Liver (tissue), 8 donors: ENCODE measurements at regions not wholly inside any gene's neighbourhood (a gene's known extent, or its start where the extent isn't known, plus 50 kb on each side); places are given as distances from the start of the nearest gene placed in this dataset.

Source experiments
- DNase-seq: peaks from one replicate; pipeline ENCODE4 v3.0.0-alpha.2; 2017; ENCODE audit warnings: low spot score
- H3K27ac ChIP-seq, 2 donors: one replicate each; pipeline ENCODE4 v1.7.0; 2013; ENCODE audit warnings: inconsistent platforms in 2 of 2, low read length in 2 of 2, control low read depth in 1 of 2, low read depth in 1 of 2, mild to moderate bottlenecking in 1 of 2
- H3K27me3 ChIP-seq, 4 donors: one replicate each; pipeline versions ENCODE4 v1.6.1 to v1.7.0; 2013; ENCODE audit warnings: low read length in 3 of 4, inconsistent platforms in 1 of 4, mild to moderate bottlenecking in 1 of 4, moderate library complexity in 1 of 4; ENCODE audit not compliant: control insufficient read depth in 4 of 4, insufficient read depth in 4 of 4
- H3K36me3 ChIP-seq, 4 donors: one replicate each; pipeline versions ENCODE4 v1.6.1 to v1.7.0; 2013; ENCODE audit warnings: low read length in 3 of 4, mild to moderate bottlenecking in 3 of 4, low read depth in 1 of 4, moderate library complexity in 1 of 4; ENCODE audit not compliant: control insufficient read depth in 4 of 4, insufficient read depth in 3 of 4
- H3K4me1 ChIP-seq, 4 donors: one replicate each; pipeline versions ENCODE4 v1.6.1 to v1.7.0; 2013; ENCODE audit warnings: low read length in 3 of 4, mild to moderate bottlenecking in 3 of 4, moderate library complexity in 1 of 4; ENCODE audit not compliant: control insufficient read depth in 4 of 4, insufficient read depth in 4 of 4
- H3K4me3 ChIP-seq, 3 donors: one replicate each; pipeline versions ENCODE4 v1.6.1 to v1.7.0; 2013; ENCODE audit warnings: low read length in 3 of 3, control low read depth in 1 of 3, low read depth in 1 of 3, mild to moderate bottlenecking in 1 of 3
- H3K9ac ChIP-seq, 2 donors: one replicate each; pipeline ENCODE4 v1.7.0; 2013; ENCODE audit warnings: low read length in 2 of 2, mild to moderate bottlenecking in 2 of 2, moderate library complexity in 2 of 2, control low read depth in 1 of 2, low read depth in 1 of 2
- H3K9me3 ChIP-seq, 4 donors: one replicate each; pipeline versions ENCODE4 v1.6.1 to v1.7.0; 2013; ENCODE audit warnings: low read length in 3 of 4; ENCODE audit not compliant: control insufficient read depth in 4 of 4
- ATF3 ChIP-seq: IDR thresholded peaks from 2 replicates; pipeline ENCODE4 v1.6.1; 2016; ENCODE audit warnings: antibody characterized with exemption
- EGR1 ChIP-seq, 2 donors: IDR thresholded peaks; 2 replicates each; pipeline ENCODE4 v1.6.1; 2016 to 2018; ENCODE audit warnings: antibody characterized with exemption in 2 of 2, low read depth in 2 of 2
- FOXA1 ChIP-seq: IDR thresholded peaks from 2 replicates; pipeline ENCODE4 v1.6.1; 2016; ENCODE audit warnings: antibody characterized with exemption
- FOXA2 ChIP-seq: IDR thresholded peaks from 2 replicates; pipeline ENCODE4 v1.6.1; 2016; ENCODE audit warnings: antibody characterized with exemption
- GABPA ChIP-seq, 2 donors: IDR thresholded peaks in 1 of 2; conservative IDR thresholded peaks in 1 of 2; 2 replicates each; pipeline ENCODE4 v1.6.1; 2016; ENCODE audit warnings: antibody characterized with exemption in 2 of 2, mild to moderate bottlenecking in 1 of 2, moderate library complexity in 1 of 2
- HNF4A ChIP-seq, 2 donors: conservative IDR thresholded peaks; 2 replicates each; pipeline ENCODE4 v1.6.1; 2016; ENCODE audit warnings: antibody characterized with exemption in 2 of 2, mild to moderate bottlenecking in 2 of 2
- HNF4G ChIP-seq: IDR thresholded peaks from 2 replicates; pipeline ENCODE4 v1.6.1; 2016; ENCODE audit warnings: antibody characterized with exemption
- MAX ChIP-seq: IDR thresholded peaks from 2 replicates; pipeline ENCODE4 v1.6.1; 2016; ENCODE audit warnings: antibody characterized with exemption
- RAD21 ChIP-seq, 2 donors: IDR thresholded peaks; 2 replicates each; pipeline ENCODE4 v1.6.1; 2016; ENCODE audit warnings: antibody characterized with exemption in 2 of 2, mild to moderate bottlenecking in 2 of 2
- RXRA ChIP-seq, 2 donors: IDR thresholded peaks; 2 replicates each; pipeline ENCODE4 v1.6.1; 2017 to 2018; ENCODE audit warnings: antibody characterized with exemption in 2 of 2, mild to moderate bottlenecking in 1 of 2
- SP1 ChIP-seq: IDR thresholded peaks from 2 replicates; pipeline ENCODE4 v1.6.1; 2018; ENCODE audit warnings: antibody characterized with exemption, mild to moderate bottlenecking
- TAF1 ChIP-seq: conservative IDR thresholded peaks from 2 replicates; pipeline ENCODE4 v1.6.1; 2016; ENCODE audit warnings: antibody characterized with exemption, mild to moderate bottlenecking
- YY1 ChIP-seq: IDR thresholded peaks from 2 replicates; pipeline ENCODE4 v1.6.1; 2016; ENCODE audit warnings: antibody characterized with exemption, mild to moderate bottlenecking
- WGBS: extraction: QIAGEN DNeasy Blood & Tissue Kit; methylation state at CpG from one replicate; pipeline ENCODE4 v1.1.7; 2013; 5-methylcytosine and 5-hydroxymethylcytosine counted together
- TF ChIP-seq, protein P1 (sequence below): IDR thresholded peaks from 2 replicates; pipeline ENCODE4 v1.6.1; 2016; ENCODE audit warnings: antibody characterized with exemption
- TF ChIP-seq, protein P2 (sequence below): fragments of 150-350 bp; IDR thresholded peaks from 2 replicates; pipeline ENCODE4 v1.5.1; 2017; ENCODE audit warnings: improper control_type of control experiment, low read depth, low read length; ENCODE audit not compliant: missing input control
- TF ChIP-seq, protein P3 (sequence below): IDR thresholded peaks from 2 replicates; pipeline ENCODE4 v1.6.1; 2016; ENCODE audit warnings: antibody characterized with exemption, mild to moderate bottlenecking
- donor health status: healthy.
- donor health status: healthy.
- donor health status: healthy.
- donor health status: healthy.
- donor health status: healthy.

DNA sequence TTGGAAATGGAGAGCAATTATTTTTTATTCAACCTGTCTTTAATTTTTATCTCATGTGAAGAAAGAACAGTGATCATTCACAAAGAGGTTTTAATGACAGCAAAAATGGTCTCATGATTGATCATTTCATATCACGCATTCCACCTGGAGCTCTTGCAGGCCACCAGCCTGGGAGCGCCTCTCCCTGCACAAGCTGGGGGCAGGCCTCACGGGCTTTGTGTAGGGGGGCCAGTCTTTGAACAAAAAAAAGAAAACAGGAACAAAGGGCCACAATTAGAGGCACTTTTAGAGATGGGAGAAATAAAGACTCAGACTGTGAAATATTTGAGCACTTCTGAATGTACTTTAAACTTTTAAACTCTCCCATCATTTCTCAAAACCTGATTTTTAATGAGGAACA, 232.9 kb downstream of the CHD9NB start:
- Histone ChIP-seq H3K27me3 (no peaks in the 10 kb centered on the region), H3K4me3 (no peak overlapping the region), H3K4me1 (no peaks in the 10 kb centered on the region), H3K9me3 (no peaks in the 10 kb centered on the region), H3K9ac (no peak overlapping the region), H3K27ac (no peak overlapping the region), H3K36me3 (no peaks in the 10 kb centered on the region)
- no peak for TF ChIP-seq RAD21 (IDR thresholded peaks at IDR 0.05)
- no peak for TF ChIP-seq FOXA1
- no peak for TF ChIP-seq RXRA (IDR thresholded peaks at IDR 0.05)
- TF ChIP-seq YY1 = no peak
- TF ChIP-seq, protein P1, sequence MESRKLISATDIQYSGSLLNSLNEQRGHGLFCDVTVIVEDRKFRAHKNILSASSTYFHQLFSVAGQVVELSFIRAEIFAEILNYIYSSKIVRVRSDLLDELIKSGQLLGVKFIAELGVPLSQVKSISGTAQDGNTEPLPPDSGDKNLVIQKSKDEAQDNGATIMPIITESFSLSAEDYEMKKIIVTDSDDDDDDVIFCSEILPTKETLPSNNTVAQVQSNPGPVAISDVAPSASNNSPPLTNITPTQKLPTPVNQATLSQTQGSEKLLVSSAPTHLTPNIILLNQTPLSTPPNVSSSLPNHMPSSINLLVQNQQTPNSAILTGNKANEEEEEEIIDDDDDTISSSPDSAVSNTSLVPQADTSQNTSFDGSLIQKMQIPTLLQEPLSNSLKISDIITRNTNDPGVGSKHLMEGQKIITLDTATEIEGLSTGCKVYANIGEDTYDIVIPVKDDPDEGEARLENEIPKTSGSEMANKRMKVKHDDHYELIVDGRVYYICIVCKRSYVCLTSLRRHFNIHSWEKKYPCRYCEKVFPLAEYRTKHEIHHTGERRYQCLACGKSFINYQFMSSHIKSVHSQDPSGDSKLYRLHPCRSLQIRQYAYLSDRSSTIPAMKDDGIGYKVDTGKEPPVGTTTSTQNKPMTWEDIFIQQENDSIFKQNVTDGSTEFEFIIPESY = no peak
- TF ChIP-seq, protein P2, sequence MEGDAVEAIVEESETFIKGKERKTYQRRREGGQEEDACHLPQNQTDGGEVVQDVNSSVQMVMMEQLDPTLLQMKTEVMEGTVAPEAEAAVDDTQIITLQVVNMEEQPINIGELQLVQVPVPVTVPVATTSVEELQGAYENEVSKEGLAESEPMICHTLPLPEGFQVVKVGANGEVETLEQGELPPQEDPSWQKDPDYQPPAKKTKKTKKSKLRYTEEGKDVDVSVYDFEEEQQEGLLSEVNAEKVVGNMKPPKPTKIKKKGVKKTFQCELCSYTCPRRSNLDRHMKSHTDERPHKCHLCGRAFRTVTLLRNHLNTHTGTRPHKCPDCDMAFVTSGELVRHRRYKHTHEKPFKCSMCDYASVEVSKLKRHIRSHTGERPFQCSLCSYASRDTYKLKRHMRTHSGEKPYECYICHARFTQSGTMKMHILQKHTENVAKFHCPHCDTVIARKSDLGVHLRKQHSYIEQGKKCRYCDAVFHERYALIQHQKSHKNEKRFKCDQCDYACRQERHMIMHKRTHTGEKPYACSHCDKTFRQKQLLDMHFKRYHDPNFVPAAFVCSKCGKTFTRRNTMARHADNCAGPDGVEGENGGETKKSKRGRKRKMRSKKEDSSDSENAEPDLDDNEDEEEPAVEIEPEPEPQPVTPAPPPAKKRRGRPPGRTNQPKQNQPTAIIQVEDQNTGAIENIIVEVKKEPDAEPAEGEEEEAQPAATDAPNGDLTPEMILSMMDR = no peak
- no peak for TF ChIP-seq TAF1
- no peak for TF ChIP-seq FOXA2
- TF ChIP-seq, protein P3, sequence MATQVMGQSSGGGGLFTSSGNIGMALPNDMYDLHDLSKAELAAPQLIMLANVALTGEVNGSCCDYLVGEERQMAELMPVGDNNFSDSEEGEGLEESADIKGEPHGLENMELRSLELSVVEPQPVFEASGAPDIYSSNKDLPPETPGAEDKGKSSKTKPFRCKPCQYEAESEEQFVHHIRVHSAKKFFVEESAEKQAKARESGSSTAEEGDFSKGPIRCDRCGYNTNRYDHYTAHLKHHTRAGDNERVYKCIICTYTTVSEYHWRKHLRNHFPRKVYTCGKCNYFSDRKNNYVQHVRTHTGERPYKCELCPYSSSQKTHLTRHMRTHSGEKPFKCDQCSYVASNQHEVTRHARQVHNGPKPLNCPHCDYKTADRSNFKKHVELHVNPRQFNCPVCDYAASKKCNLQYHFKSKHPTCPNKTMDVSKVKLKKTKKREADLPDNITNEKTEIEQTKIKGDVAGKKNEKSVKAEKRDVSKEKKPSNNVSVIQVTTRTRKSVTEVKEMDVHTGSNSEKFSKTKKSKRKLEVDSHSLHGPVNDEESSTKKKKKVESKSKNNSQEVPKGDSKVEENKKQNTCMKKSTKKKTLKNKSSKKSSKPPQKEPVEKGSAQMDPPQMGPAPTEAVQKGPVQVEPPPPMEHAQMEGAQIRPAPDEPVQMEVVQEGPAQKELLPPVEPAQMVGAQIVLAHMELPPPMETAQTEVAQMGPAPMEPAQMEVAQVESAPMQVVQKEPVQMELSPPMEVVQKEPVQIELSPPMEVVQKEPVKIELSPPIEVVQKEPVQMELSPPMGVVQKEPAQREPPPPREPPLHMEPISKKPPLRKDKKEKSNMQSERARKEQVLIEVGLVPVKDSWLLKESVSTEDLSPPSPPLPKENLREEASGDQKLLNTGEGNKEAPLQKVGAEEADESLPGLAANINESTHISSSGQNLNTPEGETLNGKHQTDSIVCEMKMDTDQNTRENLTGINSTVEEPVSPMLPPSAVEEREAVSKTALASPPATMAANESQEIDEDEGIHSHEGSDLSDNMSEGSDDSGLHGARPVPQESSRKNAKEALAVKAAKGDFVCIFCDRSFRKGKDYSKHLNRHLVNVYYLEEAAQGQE = no peak
- 81% methylated on average over 3 of the region's 3 CpGs for WGBS
- DNase-seq = no peak

DNA sequence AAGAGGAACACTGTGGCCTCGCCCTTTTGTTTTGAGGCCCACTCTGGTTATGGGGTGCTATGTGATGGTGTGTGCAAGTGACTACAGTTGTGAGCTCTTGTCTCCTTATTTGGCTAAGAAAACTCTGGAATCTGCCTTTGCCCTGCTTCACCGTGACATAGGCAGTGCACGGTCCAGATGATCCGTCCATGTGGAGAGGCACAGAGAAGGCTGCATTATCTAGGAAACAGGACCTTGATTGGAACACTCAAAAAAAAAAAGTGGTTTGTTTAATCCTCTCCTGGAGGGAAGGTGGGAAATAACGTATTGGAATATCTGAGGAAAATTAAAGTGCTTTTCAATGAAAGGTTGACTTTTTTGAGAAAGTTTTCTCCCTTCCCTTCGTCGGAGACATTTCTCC, 233.3 kb downstream of the CHD9NB start:
- Histone ChIP-seq H3K36me3 (no peaks in the 10 kb centered on the region), H3K4me1 (no peaks in the 10 kb centered on the region), H3K9me3 (no peaks in the 10 kb centered on the region), H3K27me3 (no peaks in the 10 kb centered on the region), H3K27ac (no peak overlapping the region), H3K9ac (no peak overlapping the region), H3K4me3 (no peak overlapping the region)
- 90% methylated on average over 7 of the region's 7 CpGs for WGBS
- DNase-seq = no peak
- TF ChIP-seq HNF4G (no peak), HNF4A (conservative IDR thresholded peaks at IDR 0.05) (no peak), SP1 (no peak), FOXA2 (no peak), EGR1 (IDR thresholded peaks at IDR 0.05; ENCODE audit: low read depth in 2 of 2) (no peak), RXRA (IDR thresholded peaks at IDR 0.05) (no peak), FOXA1 (no peak), TAF1 (no peak), GABPA (IDR thresholded peaks at IDR 0.05 in 1 of 2, conservative IDR thresholded peaks at IDR 0.05 in 1 of 2) (no peak), MAX (no peak), RAD21 (IDR thresholded peaks at IDR 0.05) (no peak), ATF3 (no peak)
- TF ChIP-seq, protein P3 = no peak
- TF ChIP-seq, protein P1 = no peak
